Activated CD4-positive, alpha-beta T cell treated with anti-CD3 and anti-CD28 coated beads for 4 hours (primary cell): ENCODE measurements at regions not wholly inside any gene's neighbourhood (a gene's known extent, or its start where the extent isn't known, plus 50 kb on each side); places are given as distances from the start of the nearest gene placed in this dataset.

Experiments
- DNase-seq, 2 donors: peaks; one replicate each; pipeline ENCODE4 v3.0.0-alpha.2; 2020

DNA sequence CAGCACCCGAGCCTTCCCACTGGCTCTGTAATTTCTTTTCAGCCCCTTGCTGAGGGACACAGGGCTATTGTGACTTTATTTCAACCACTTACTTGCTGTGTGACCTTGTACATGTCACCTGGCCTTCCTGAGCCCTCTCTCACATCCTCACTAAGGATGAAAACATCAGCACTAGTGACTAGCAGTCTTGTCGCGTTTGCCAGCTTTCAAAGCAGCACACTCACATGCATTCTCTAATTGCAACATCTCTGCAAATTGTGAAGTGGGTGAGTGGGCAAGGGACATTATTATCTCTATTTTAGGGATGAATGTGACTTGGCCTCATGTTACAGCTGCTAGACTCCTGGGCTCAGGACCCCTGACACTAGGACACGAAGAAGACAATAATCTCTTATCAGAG, 144.5 kb downstream of the SEC61B start:
- no peak for DNase-seq

DNA sequence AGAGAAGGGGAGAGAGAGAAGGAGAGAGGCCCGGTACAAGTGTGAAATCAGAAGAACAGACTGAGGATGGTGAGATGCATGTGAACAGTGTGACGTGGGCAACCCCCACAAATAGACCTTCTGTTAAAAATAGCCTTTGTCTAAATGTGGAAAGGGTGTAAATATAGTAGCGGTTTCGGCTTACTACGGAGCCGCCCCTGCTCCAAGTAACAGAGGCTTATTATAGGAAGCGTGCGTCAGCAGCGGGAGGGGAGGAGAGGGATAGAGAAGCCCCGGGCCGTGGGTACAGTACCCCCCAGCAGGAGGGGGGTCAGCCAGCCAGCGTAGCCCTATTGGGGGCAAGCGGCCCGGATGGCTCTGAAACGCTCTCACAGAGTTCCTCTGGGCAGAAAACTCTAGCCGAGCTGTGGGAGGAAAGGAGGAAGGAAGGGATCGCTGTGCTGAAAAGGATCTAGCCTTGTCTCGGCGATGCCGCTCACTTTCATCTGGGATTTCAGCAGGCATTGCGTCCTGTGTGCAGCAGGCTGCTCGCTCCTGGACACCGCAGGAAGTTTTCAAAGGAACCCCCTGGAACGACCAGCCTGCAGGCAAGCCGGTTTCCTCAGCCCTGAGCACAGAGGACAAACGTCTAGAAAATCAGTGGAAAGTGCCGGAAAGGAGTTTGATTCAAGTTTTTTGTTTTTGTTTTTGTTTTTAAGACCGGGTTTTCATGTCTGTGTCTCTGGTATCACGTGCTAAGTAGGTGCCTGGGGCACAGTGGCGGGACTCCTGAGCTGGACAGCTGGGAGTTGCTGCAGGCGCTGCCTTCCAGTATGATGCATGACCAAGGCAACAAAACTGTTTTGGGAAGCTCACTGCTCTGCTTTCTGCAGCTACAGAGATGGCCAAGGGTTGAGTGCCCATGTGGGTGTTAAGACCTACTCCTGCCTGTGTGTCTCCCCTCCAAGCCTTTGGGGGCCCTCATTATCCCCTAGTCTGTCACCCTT, 146.6 kb downstream of the SEC61B start:
- no peak for DNase-seq

DNA sequence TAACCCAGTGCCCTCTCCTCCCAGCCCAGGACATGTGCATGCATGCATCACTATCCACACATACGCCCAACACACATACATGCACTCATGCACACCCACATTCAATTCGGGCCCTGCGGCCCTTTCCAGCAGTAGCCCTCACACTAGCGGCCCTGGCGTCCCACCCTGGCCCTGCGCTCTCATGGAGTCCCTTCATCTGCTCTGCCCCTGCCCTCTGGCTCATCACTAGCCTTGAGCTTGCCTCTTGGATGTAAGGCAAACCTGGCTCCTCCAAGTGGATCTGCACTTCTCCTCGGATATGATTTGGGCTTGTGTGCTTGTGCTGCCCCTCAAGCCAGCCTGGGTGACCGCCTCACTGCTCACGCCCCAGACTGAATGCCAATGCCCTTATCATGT, 147.2 kb downstream of the SEC61B start:
- no peak for DNase-seq

DNA sequence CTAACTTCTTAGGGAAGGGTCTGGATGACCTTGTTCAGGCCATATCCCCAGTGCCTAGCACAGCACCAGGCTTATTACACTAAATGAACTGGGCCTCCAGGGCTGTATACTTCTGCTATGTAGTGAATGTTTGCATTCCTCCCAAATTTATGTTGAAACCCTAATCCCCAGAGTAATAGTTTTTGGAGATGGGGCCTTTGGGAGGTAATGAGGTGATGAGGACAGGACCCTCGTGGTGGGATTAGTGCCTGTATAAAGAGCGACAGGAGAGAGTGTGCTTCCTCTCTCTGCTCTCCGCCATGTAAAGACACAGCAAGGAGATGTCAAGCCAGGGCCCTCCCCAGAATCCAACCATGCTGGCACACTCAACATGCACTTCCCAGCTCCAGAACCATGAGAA, 148.3 kb downstream of the SEC61B start:
- DNase-seq, result no peak

DNA sequence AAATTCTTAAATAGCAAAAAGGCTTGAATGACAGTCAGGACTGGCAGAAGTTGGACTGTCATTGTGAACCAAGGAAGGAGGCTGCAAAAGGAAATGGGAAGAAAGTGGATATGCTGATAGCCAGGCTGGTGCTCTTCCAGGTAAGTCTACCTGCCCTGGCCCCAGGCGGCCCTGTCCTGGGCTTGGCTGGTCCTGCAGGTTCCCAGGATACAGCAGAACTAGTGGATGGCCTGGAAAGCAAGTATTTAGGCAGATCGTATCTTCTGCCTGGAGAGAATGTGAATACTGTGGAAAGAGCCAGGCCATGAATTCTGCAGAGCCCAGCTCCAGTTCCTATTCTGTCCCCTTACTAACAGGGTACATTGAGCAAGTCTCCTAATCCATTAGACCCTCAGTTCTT, 149.3 kb downstream of the SEC61B start:
- no peak for DNase-seq

DNA sequence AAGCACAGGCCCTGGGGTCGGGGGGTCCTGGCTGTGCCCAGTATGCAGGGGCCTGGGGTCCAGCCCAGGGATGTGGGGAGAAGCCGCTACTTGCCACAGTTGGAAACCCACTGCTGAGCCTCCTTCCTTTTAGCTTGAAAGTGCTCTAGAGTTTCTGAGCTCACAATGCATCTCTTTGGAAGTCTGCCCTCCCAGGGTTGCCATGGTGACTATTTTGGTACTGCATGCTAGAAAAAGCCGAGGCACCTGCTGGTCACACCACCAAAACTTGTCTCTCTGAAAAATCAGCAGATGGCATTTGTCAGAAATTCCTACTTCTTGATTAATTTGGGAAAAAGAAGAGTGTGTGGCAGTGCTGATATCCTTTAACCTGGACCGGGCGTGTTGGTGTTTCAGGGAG, 151.8 kb downstream of the SEC61B start:
- no peak for DNase-seq

DNA sequence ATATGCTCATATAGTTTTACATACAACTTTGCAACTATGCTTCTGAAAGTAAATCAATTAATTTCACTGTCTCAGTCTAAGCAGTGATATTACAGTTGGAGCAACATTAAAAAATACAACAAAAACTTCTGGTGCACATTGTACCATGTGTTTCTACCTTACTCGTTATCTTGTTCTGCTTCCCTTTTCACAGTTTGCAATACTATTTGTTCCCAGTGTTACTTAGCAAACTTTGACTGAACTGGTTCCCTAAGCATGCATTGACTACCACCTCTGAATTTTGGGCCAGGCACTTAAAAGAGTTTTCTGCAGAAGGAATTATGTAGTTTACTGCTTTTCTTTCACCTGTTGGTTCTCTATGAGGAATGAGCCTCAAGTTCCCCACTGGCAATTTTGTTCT, 152.7 kb downstream of the SEC61B start:
- no peak for DNase-seq

DNA sequence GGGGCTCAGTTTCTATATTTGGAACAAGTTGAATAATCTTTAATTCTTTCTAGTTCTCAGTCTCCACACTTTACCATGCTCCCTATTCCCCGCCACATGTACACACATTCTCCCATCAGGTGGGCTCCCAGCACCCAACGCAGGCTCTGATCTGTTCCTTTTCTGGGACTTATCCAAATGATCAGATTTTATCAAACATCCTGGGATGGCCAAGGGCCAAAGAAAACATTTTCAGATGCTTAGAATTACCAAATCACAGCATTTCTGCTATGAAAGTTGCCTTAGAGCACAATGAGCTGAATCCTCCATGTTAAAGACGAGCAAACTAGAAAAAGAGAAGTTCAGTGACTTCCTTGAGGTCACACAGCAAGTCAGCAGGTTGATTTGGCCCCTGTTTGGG, 153.4 kb downstream of the SEC61B start:
- no peak for DNase-seq

DNA sequence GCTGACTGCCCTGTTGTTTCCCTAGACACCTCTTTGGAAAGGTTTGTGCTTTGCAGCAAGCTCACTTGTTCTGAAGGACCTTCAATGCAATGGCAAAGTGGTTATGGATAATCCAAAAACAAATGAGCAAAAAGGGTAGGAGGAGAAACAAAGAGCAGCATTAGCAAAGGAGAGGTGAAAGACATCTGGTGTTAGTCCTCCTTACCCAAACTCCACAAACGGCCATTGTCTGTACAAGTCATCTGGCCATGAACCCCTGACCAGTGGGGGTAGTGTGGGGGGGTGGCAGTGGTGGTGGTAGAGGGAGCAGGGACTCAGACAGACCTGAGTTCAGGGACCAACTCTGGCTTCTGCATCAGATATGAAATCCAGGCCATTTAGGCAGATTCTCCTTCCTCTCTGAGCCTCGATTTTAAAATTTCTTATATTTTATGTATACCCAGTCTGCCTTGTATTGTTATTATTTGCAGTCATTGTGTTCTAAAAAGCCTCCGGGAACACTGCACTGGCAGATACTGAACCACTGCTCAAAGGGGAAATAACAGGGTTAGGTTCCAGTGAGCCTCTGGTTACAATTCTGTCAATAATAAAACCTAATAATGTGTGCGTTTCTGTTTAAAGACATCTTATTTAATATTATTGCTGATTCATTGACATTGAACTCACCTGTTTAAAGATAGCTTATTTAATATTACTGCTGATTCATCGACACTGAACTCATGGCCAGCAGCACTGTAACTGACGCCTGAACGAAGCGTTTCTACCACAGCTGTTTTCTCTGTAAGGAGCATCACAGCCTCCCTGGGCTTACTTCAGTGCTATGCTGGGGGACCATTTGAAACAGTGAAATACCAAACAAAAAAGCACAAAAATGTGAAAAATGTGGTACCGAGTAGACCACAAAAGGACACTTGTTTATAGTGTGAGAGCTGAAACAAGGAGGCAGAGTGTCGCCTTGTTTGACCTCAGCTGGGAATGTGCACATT, 156.0 kb downstream of the SEC61B start:
- DNase-seq, result no peak

DNA sequence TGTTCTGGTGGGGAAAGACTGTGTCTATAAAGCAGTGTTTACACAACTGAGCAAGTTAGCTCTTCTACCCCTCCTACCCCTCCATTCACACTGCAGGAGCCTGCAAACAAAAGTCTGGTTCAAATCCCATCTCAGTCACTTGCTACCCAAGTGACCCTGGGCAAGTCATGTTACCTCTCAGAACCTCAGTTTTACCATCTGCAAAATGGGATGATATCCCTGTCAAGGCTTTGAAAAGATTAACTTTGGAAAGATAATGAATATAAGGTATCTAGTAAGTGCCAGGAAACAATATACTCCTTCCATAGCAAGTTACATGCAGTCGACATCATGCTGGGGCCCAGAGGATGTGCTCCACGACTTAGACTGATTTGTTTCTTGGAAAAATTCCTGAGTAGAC, 161.5 kb downstream of the SEC61B start:
- DNase-seq, result no peak

DNA sequence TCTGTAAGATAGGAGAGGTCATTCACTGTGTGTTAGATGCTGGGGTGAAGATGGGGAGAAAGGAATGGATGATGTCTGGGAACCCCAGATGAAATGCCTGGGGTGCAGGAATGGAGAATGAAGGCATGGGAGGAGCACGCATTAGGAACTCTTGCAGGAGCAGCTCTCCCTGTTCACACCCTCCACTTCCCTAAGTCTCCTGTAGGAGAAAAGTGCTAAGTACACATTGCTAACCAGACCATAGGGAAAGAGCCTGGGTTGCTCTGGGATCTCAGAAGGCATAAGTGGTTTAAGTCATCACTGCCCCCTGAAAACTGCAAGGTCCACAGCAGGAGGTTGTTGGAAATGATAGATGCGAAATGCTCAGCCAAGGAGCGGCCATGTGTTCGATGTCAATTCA, 163.1 kb downstream of the SEC61B start:
- no peak for DNase-seq

DNA sequence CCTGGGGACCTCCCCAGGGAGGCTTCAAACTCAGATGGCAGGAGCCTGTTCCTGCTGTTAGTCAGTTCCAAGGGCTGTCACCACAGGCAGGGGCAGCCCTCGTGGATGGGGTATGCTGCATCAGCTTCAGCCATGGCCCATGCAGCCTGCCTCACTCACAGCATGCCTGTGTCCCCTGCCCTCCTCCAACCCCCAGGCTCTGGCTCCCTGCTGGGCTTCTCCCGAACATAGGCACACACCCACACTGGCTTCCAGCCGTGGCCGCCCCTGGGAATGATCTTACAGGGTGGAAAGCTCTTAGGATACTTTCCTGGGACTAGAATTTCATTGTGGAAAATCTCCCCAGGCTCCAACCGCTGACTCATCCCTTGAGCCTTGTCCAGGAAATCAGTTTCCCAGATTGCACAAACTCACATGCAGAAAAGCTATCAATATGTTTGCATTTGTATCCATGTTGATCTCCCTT, 163.8 kb downstream of the SEC61B start:
- DNase-seq, result no peak

DNA sequence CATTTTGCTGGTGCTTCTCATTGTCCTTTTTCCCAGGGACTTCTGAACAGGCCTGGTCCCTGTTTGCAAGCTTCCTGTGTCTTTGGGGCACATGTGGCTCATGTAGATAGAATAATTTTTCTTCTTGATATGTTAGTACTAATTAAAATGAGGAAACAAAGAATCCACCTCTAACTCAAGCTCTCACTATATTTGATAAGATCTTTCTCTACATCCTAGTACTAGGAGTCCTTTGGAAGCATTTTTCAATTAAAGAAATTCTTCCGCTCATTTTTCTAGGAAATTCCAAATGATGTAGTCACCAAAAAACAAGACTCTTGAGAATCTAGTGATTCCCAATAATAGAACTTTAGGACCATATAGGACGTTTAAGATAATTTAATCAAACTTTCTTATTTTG, 165.3 kb downstream of the SEC61B start:
- no peak for DNase-seq

DNA sequence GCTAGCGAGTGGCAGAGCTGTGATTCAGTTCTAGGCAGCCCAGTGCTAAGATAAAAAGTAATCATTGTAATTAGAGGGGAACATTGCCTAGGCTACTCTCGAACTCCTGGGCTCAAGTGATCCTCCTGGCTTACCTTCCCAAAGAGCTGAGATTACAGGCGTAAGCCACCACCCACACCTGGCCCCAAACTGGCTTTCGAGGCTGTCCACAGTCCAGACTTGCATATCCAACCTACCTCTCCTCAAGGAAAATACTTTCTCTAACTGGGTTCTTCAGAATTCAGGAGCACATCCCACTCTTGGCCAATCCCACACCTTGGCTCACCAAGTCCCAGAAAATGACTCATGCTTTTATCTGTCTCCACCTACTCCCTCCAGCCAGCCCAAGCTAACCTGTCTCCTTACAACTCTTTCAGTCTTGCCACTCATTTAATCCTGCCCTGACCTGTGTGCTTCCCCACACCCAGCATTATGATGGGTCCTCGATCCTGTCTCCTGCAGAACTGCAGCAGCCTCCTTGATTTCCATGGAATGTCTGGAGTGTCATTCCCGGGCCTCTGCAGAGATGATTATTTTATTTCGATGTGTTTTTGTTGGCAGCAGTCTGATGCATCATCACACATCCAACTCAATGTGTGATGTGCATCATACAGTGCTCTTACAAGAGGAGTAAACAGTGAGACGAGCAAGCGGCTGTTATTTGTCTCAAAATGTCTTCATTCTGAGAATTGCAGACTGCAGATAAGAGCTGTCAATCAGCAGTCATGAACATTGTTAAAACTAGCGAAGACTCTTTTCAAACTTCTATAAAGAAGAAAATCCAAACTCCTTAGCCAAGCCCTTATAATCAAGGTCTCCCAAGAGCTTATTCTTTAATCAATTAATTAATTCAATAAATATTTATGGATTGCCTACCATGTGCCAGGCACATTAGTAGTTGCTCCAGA, 167.3 kb downstream of the SEC61B start:
- no peak for DNase-seq

DNA sequence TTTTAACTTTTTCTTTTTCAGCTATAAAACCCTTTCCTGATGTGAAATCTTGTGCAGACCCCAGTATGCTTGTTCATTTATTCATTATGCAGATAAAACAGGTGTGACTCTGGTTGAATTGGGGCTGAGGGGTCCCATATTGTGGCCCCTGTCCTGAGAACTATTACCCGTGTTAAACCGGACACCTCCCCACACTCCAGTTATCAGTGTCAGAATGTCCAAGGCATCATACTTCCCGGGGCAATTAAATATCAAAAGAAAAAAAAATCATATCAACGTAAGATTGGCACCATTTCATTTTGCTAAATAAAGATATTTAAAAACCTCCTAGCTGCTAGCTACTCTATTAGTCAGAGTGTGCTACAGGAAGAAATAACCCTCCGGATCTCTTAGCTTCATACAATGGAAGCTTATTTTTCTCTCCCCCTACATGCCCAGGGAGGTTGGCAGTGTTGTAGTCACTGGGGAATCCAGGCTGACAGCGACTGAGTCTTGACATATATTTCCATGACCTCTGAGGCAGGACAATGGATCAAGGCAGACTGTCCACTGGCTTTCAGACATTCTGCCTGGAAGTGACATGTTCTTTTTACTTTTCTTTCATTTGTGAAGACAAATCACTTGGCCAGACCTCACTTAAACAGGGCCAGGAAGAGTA, 170.0 kb downstream of the SEC61B start:
- DNase-seq, result no peak

DNA sequence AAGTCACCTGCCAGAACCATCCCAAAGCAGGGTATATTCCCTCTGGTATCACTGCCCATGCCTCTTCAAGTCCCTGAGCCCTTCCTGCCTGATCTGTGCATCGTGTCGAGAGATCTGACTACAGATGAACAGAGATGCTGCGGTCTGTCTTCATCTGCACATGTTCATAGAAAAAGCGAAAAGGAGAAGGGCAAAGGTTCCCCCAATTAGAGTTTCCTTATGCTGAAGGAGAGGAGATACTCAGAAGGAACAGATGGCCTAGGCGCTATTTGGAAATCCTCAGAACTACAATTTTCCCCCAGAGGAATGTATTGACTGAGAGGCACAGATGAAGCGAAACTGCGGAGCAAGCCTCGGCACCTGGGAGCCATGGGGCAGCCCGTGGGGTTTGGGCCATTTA, 170.9 kb downstream of the SEC61B start:
- no peak for DNase-seq

DNA sequence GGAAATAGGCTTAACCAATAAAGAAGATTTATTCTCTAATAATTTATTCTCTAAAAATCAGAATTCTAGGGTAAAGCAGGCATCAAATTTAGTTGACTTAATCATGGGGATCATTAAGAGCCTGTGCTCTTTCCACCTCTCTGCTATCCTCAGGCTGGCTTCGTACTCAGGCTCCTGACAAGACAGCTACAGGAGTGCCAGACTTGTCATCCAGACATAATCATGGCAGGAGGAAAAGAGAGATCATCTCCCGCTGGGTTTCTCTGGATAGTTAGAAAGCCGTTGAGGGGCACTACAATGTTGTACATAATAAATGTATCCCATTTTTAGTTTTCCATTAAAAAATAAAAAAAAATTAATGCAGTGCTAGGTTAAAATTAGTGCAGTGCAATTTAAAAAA, 171.9 kb downstream of the SEC61B start:
- no peak for DNase-seq

DNA sequence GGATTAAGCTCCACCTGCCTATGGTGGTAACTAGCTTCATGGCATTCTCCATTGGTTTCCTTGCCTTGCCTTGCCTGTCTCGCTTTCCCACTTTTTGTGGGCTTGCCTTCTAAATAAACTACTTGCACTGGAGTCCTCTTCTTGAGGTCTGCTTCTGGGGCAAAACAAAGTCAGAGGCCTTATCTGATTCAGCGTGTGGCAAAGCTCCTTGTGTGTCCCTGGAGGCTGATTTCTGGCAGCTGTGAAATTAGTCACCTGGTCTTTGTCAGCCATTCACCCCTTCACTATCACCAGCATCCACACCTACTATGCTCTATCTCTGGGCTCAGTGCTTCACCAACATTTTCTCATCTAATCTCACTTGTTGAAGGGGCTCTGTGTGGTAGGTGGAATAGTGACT, 176.2 kb downstream of the SEC61B start:
- DNase-seq, result no peak

DNA sequence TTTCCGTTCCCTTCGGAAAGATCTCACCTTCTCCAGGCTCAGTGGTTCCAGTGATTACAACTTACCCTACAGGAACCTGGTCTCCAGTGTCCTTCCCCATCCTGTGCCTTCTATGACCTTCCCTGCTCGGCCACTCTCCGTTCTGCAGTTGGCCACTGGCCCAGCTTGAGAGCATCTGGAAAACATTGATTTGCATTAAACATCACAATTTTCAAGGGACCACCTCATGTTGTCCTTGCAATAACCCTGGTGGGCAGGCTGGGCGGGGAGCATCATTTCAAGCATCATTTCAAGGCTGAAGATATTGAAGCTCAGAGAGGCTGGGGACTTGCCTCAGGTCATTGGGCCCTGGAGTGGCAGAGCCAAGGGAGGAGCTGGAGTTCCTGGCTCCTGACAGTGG, 177.4 kb downstream of the SEC61B start:
- DNase-seq, result no peak

DNA sequence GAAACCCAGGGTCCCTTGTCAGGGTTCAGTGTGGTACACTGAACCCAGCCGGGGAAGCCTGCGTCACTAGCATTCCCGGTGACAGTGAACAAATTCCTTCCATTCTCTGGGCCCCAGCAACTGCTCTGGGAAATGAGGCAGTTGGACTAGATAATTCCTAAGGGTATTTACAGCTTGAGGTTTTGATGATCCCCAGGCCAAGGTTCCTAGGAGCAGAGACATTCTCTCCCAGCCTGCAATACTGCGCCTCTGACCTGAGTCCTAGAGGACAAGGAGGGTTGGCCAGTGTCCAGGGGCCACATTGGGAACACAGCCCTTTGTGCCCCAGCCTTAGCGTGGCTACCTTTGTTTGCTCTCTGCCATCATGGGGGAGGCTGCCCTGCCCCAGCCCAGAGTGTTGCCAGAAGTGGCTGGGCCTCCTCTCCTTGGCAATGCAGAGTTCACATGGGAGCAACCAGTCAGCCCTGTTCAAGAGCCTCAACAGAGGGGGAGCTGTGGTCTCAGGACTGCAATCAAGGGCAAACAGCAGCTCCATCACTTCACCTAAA, 178.2 kb downstream of the SEC61B start:
- DNase-seq, result no peak

DNA sequence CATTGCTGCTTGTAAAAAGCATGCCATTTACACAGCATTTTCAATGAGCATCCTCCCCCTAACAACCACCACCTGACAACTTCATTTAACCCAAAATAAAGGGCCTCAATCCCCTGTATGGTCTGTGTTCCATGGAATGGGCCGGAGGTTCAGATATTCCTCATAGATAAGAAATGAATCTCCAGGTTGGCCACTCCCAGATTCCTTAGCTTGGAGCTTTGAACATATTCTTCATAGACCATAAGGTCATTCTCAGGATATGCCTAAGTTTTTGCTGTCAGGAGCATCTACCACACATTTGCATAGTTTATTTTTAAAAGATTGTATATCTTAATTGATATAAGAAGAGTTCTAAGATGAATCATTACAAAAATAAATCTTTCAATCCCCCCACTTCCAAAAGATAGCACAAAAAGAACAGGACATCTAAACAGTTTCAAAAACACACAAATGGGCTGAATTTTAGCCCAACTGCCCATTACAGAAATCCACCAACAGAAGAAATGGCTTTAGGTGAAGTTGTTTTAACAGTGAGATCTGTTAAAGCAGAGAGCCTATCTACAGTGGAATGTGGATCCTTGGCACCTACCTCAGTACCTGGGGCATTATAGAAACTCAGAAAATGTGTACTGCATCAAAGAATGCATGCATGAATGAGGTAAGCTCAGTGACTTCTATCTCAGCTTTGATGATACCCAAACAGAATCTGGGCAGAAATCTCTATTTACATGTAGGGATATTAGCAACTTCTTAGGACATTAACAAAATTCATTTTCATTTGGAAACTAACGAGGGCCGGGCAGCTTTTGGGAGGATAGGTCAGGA, 179.8 kb downstream of the SEC61B start:
- no peak for DNase-seq
